RWPE2 (cell line): ENCODE measurements at regions not wholly inside any gene's neighbourhood (a gene's known extent, or its start where the extent isn't known, plus 50 kb on each side); places are given as distances from the start of the nearest gene placed in this dataset.

Experiments
- ATAC-seq: fragments of 200-7000 bp; cut with Tn5 transposase; 3 replicates; pipeline ENCODE4 v1.9.1; 2021; ENCODE audit warnings: low read depth
- DNase-seq: peaks from one replicate; pipeline ENCODE4 v3.0.0-alpha.2; 2020; ENCODE audit warnings: low spot score
- H3K27ac ChIP-seq: fragments of 450-650 bp; 2 replicates; pipeline ENCODE4 v1.5.1; 2017; ENCODE audit warnings: mild to moderate bottlenecking; ENCODE audit not compliant: poor library complexity, severe bottlenecking
- H3K27me3 ChIP-seq: fragments of 250-450 bp; sonication (Bioruptor Pico); 2 replicates; pipeline ENCODE4 v1.5.1; 2021; ENCODE audit warnings: mild to moderate bottlenecking, moderate library complexity; ENCODE audit not compliant: insufficient read depth, poor library complexity, severe bottlenecking
- H3K36me3 ChIP-seq: fragments of 250-450 bp; sonication (Bioruptor Pico); 2 replicates; pipeline ENCODE4 v1.5.1; 2020; ENCODE audit warnings: low read depth, mild to moderate bottlenecking, moderate library complexity
- H3K4me1 ChIP-seq: fragments of 250-450 bp; sonication (Bioruptor Pico); 2 replicates; pipeline ENCODE4 v1.5.1; 2021; ENCODE audit warnings: mild to moderate bottlenecking, moderate library complexity; ENCODE audit not compliant: insufficient read depth, poor library complexity, severe bottlenecking
- H3K4me3 ChIP-seq: fragments of 250-450 bp; sonication (Bioruptor Pico); 2 replicates; pipeline ENCODE4 v1.5.1; 2021; ENCODE audit warnings: mild to moderate bottlenecking, moderate library complexity; ENCODE audit not compliant: severe bottlenecking
- H3K9me3 ChIP-seq: fragments of 250-450 bp; sonication (Bioruptor Pico); 2 replicates; pipeline ENCODE4 v1.5.1; 2021; ENCODE audit warnings: mild to moderate bottlenecking, moderate library complexity; ENCODE audit not compliant: severe bottlenecking
- CTCF ChIP-seq: fragments of 450-650 bp; IDR thresholded peaks from one replicate; pipeline ENCODE4 v1.5.1; 2017; ENCODE audit warnings: mild to moderate bottlenecking, moderate library complexity; ENCODE audit not compliant: poor library complexity, severe bottlenecking

- DNase-seq (no peak), ATAC-seq (no peak)
- Histone ChIP-seq H3K4me1 (no peaks in the 10 kb centered on the region), H3K36me3 (no peaks in the 10 kb centered on the region), H3K4me3 (no peak overlapping the region), H3K9me3 (peaks cover 2% of the 10 kb centered on the region), H3K27me3 (no peaks in the 10 kb centered on the region), H3K27ac (no peak overlapping the region)
- TF ChIP-seq CTCF, result no peak
These were observed 382.5 kb downstream of the NXPE2 start for GRCh38 chr11:115060840-115061239.

GRCh38 chr11:115065314-115065713 lies 387.0 kb downstream of the NXPE2 start:
- TF ChIP-seq CTCF, result no peak

GRCh38 chr11:115065830-115066664 lies 387.7 kb downstream of the NXPE2 start:
- H3K4me3 ChIP-seq, result no peak overlapping the region
- H3K27ac ChIP-seq, result no peak overlapping the region
- H3K4me1 ChIP-seq, result no peaks in the 10 kb centered on the region
- ATAC-seq, result no peak
- no peak for DNase-seq
- H3K36me3 ChIP-seq, result no peaks in the 10 kb centered on the region
- no peaks in the 10 kb centered on the region for H3K27me3 ChIP-seq
- H3K9me3 ChIP-seq, result no peaks in the 10 kb centered on the region
- no peak for TF ChIP-seq CTCF

More at GRCh38 chr11:115065314-115065713, 387.0 kb downstream of the NXPE2 start:
- Histone ChIP-seq H3K36me3 (no peaks in the 10 kb centered on the region), H3K27me3 (no peaks in the 10 kb centered on the region), H3K9me3 (no peaks in the 10 kb centered on the region), H3K4me1 (no peaks in the 10 kb centered on the region), H3K27ac (no peak overlapping the region), H3K4me3 (no peak overlapping the region)
- ATAC-seq (no peak), DNase-seq (no peak)

- peaks cover under 1% of the 10 kb centered on the region for H3K9me3 ChIP-seq
- DNase-seq, result no peak
These were observed 389.1 kb downstream of the NXPE2 start for GRCh38 chr11:115067471-115067870.

More at GRCh38 chr11:115067471-115067870, 389.1 kb downstream of the NXPE2 start:
- no peaks in the 10 kb centered on the region for H3K36me3 ChIP-seq
- no peaks in the 10 kb centered on the region for H3K4me1 ChIP-seq
- ATAC-seq, result no peak
- no peaks in the 10 kb centered on the region for H3K27me3 ChIP-seq
- no peak overlapping the region for H3K4me3 ChIP-seq
- H3K27ac ChIP-seq, result no peak overlapping the region
- TF ChIP-seq CTCF, result no peak
